Peyer's patch (tissue), 4 donors: ENCODE measurements at regions not wholly inside any gene's neighbourhood (a gene's known extent, or its start where the extent isn't known, plus 50 kb on each side); places are given as distances from the start of the nearest gene placed in this dataset.
A peak's percentile ranks its signal among the peaks of the same experiment; 100 is the strongest.

Experiments
- DNase-seq, 3 donors: peaks; one replicate each; pipeline ENCODE4 v3.0.0-alpha.2; 2017 to 2019
- H3K27ac ChIP-seq, 4 donors: fragments of 200-600 bp; sonication (generic); one replicate each; pipeline ENCODE4 v1.5.1; 2016 to 2019
- H3K27me3 ChIP-seq, 2 donors: fragments of 200-600 bp; sonication (generic); one replicate each; pipeline ENCODE4 v1.5.1; 2019
- H3K36me3 ChIP-seq, 3 donors: fragments of 200-600 bp; sonication (generic); one replicate each; pipeline ENCODE4 v1.5.1; 2016 to 2019
- H3K4me1 ChIP-seq, 4 donors: fragments of 200-600 bp; sonication (generic); one replicate each; pipeline ENCODE4 v1.5.1; 2016 to 2019
- H3K4me3 ChIP-seq, 4 donors: fragments of 200-600 bp; sonication (generic); 1 replicate in 3 of 4; 2 replicates in 1 of 4; pipeline ENCODE4 v1.5.1; 2016 to 2019; ENCODE audit warnings: mild to moderate bottlenecking in 1 of 4
- H3K9me3 ChIP-seq, 4 donors: fragments of 200-600 bp; sonication (generic); one replicate each; pipeline ENCODE4 v1.5.1; 2016 to 2019; ENCODE audit warnings: mild to moderate bottlenecking in 1 of 4
- POLR2A ChIP-seq, 2 donors: fragments of 450-650 bp; IDR thresholded peaks; one replicate each; pipeline ENCODE4 v1.5.1; 2017; ENCODE audit warnings: antibody characterized with exemption in 2 of 2, mild to moderate bottlenecking in 2 of 2, moderate library complexity in 2 of 2
- TF ChIP-seq, protein P1 (sequence below), 6 experiments: fragments of 450-650 bp in 4 of 6; fragments of 200-600 bp in 2 of 6; sonication (generic) in 1 of 6; IDR thresholded peaks; one replicate each; pipeline ENCODE4 v1.5.1; 2017 to 2019; ENCODE audit warnings: antibody characterized with exemption in 6 of 6, mild to moderate bottlenecking in 3 of 6, moderate library complexity in 1 of 6

DNA sequence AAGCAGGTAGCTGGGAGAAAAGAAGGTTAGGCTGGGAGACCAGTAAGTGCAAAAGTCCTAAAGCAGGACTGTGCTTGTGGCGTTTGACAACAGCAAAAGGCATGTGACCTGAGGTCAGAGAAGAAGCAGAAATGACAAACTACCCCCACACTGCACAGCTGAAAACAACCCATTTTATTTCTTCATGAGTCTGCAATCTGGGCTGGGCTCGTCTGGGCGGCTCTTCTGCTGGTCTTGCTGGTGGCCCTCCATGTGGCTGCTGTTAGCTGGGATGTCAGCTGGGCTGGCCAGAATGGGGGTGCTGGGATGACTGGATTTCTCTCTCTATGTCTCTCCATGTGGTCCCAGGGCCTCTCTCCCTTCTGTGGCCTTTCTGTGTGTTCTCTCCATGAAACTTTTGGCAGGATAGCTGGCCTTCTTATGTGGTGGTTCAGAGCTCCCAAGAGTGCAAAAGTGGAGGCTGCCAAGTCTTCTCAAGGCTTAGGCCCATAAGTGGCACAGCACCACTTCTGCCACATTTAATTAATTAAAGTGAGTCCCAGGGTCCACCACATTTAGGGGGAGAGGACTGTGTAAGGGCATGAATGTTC is 128.6 kb downstream of the RIPK4 start:
- no peak overlapping the region for H3K4me3 ChIP-seq
- DNase-seq, result peak in 1 of 3 donors; percentile 18
- no peaks in the 10 kb centered on the region for H3K27me3 ChIP-seq
- no peak overlapping the region for H3K27ac ChIP-seq
- H3K4me1 ChIP-seq, result peaks cover 0 to 15% (median 0%) of the 10 kb centered on the region in 4 donors
- no peaks in the 10 kb centered on the region for H3K9me3 ChIP-seq
- TF ChIP-seq POLR2A (IDR thresholded peaks at IDR 0.05), result no peak
- TF ChIP-seq, protein P1, sequence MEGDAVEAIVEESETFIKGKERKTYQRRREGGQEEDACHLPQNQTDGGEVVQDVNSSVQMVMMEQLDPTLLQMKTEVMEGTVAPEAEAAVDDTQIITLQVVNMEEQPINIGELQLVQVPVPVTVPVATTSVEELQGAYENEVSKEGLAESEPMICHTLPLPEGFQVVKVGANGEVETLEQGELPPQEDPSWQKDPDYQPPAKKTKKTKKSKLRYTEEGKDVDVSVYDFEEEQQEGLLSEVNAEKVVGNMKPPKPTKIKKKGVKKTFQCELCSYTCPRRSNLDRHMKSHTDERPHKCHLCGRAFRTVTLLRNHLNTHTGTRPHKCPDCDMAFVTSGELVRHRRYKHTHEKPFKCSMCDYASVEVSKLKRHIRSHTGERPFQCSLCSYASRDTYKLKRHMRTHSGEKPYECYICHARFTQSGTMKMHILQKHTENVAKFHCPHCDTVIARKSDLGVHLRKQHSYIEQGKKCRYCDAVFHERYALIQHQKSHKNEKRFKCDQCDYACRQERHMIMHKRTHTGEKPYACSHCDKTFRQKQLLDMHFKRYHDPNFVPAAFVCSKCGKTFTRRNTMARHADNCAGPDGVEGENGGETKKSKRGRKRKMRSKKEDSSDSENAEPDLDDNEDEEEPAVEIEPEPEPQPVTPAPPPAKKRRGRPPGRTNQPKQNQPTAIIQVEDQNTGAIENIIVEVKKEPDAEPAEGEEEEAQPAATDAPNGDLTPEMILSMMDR (IDR thresholded peaks at IDR 0.05), result no peak
- H3K36me3 ChIP-seq, result no peaks in the 10 kb centered on the region

DNA sequence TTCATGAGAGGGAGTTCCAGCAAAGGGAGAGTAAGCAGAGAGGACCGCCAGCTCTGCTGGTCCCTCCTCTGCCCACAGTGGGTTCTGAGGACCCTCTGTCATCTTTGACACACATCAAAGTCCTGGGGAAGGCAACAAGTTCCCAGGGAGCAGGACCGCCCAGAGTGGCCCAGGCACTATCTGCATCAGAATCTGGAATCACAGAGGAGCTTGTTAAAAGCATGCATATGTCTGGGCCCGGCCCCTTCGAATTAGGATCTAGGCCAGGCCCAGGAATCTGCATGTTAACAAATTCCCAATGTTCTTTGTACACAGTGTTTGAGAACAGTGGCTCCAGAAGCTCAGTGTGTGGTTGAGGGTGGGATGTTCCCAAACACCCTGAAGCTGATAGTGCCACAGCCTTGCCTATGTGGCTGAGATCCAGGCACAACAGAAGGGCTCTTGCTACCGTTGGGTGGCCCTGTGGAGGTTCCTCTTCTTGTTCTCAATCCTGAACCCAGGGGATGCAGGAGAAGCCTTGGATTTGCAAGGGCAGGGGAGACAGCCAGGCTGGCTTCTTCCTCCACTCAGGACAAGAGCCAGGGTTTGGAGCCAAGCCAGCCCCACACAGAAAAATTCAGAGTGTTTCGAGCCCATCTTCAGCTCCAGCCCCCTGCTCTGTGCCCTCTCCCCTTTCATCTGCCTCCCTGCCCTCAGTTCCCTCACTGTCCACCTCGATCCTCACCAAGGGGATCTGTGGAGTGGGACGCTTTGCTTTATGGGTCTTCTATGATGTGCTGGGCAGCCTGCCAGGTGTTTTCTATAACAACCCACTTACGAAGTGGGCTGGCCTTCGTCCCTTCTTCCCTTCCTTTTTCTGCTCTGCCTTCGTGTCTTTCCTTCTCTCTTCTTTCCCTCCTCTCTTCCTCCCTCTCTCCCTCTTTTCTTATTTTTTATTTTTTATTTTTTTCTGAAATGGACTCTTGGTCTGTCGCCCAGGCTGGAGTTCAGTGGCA is 129.0 kb upstream of the TMPRSS2 start:
- no peak for TF ChIP-seq POLR2A (IDR thresholded peaks at IDR 0.05)
- TF ChIP-seq, protein P1 (IDR thresholded peaks at IDR 0.05), result no peak
- Histone ChIP-seq H3K27ac (no peak overlapping the region), H3K4me3 (no peak overlapping the region), H3K4me1 (peaks cover 0 to 27% (median 0%) of the 10 kb centered on the region in 4 donors), H3K27me3 (no peaks in the 10 kb centered on the region), H3K9me3 (no peaks in the 10 kb centered on the region), H3K36me3 (no peaks in the 10 kb centered on the region)
- no peak for DNase-seq

DNA sequence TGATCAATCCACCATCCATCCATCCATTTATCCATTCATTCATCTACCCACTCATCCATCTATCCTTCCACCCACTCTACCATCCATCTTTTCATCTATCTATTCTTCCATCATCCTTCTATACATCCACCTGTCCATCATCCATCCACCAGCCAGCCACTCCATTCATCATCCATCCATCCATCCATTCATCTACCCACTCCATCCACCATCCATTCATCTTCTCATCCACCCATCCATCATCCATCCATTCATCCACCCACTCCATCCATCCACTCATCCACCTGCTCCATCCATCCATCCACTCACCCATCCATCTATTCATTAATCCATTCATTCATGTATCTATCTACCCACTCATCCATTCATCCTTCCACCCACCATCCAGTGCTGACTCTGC is 127.9 kb upstream of the TMPRSS2 start:
- TF ChIP-seq, protein P1 (IDR thresholded peaks at IDR 0.05), result no peak
- no peak for TF ChIP-seq POLR2A (IDR thresholded peaks at IDR 0.05)
- Histone ChIP-seq H3K27ac (no peak overlapping the region), H3K27me3 (no peaks in the 10 kb centered on the region), H3K36me3 (no peaks in the 10 kb centered on the region), H3K4me3 (no peak overlapping the region), H3K9me3 (no peaks in the 10 kb centered on the region), H3K4me1 (peaks cover 0 to 35% (median 0%) of the 10 kb centered on the region in 4 donors)
- DNase-seq, result no peak

DNA sequence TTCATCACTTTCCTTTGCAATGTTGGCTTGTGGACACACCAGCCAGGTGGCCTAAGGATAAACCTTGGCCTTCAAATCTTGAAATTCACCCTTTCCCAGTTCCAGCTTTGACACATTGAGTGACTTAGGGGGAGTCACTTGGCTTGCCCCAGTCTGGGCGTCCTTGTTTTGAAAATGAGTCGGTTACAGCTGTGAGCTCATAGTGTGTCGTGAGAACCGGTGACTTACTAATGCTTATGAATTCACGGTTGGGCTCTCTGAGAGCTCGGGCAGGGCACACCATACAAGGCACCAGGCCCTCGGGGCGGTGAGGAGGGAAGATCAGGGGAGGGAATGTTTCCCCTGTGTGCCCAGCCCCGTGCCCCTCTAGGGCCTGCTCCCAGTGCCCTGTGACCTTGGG is 126.9 kb upstream of the TMPRSS2 start:
- DNase-seq, result no peak
- Histone ChIP-seq H3K36me3 (no peaks in the 10 kb centered on the region), H3K27ac (peak overlapping the region in 1 of 4 donors; percentile 73), H3K9me3 (no peaks in the 10 kb centered on the region), H3K4me1 (peaks cover 0 to 39% (median 0%) of the 10 kb centered on the region in 4 donors), H3K27me3 (no peaks in the 10 kb centered on the region), H3K4me3 (no peak overlapping the region)
- TF ChIP-seq, protein P1 (IDR thresholded peaks at IDR 0.05), result no peak
- no peak for TF ChIP-seq POLR2A (IDR thresholded peaks at IDR 0.05)

DNA sequence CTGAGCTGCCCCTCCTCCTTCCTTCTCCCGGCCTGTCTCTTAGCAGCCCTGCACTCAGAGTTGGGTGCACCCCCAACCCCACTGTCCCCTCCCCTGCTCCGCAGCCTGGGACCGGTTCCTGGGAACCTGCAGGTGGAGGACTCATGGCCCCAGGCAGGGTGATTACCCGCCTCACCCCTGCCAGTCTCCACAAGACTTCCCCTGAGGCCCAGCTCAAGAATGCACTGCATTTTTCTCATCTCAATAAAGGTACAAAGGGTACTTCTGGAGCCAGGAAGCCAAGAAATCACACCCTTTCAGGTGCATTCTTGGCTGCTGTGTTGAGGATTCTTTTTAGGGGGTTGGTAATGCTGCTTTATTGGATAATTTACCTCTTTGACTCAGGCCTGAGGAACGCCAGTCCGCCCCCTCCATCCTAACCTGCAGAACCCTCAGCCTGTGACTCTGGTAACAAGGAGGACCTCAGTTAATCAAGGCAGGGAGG is 126.3 kb upstream of the TMPRSS2 start:
- TF ChIP-seq POLR2A (IDR thresholded peaks at IDR 0.05), result no peak
- TF ChIP-seq, protein P1 (IDR thresholded peaks at IDR 0.05), result peak in 2 of 6 experiments; percentile 16
- Histone ChIP-seq H3K4me3 (no peak overlapping the region), H3K27ac (peak overlapping the region in 2 of 4 donors; percentile 34 to 73), H3K36me3 (no peaks in the 10 kb centered on the region), H3K27me3 (no peaks in the 10 kb centered on the region), H3K9me3 (no peaks in the 10 kb centered on the region), H3K4me1 (peaks cover 0 to 39% (median 0%) of the 10 kb centered on the region in 4 donors)
- DNase-seq, result peak in 2 of 3 donors; percentile 66 to 71
